ENCODE measurements at regions not wholly inside any gene's neighbourhood (a gene's known extent, or its start where the extent isn't known, plus 50 kb on each side); places are given as distances from the start of the nearest gene placed in this dataset.

DNA sequence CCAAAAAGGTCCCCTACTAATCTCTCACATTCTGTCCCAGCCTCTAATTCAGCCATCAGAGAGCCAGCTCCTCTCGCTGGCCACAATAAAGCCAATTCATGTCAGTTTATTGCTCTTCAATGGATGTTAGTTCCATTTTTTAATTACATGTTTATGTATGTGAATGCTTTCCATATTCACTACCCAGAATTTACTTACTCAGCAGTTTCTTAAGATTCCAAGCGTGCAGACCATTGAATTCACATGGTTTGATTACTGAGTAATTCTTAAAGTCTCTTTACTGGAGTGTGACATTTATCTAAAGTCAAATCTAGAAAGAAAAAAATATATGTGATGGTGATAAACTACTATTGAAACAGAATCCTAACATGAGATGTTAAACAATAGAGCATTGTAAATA is 102.2 kb downstream of the LLPH start:
- TF ChIP-seq, protein P1, sequence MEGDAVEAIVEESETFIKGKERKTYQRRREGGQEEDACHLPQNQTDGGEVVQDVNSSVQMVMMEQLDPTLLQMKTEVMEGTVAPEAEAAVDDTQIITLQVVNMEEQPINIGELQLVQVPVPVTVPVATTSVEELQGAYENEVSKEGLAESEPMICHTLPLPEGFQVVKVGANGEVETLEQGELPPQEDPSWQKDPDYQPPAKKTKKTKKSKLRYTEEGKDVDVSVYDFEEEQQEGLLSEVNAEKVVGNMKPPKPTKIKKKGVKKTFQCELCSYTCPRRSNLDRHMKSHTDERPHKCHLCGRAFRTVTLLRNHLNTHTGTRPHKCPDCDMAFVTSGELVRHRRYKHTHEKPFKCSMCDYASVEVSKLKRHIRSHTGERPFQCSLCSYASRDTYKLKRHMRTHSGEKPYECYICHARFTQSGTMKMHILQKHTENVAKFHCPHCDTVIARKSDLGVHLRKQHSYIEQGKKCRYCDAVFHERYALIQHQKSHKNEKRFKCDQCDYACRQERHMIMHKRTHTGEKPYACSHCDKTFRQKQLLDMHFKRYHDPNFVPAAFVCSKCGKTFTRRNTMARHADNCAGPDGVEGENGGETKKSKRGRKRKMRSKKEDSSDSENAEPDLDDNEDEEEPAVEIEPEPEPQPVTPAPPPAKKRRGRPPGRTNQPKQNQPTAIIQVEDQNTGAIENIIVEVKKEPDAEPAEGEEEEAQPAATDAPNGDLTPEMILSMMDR (IDR thresholded peaks at IDR 0.05; ENCODE audit: low read depth, low read length): no peak
- no peak for TF ChIP-seq EZH2phosphoT487 (IDR thresholded peaks at IDR 0.05; ENCODE audit: low read depth)
